PFSK-1 (cell line): ENCODE measurements at regions not wholly inside any gene's neighbourhood (a gene's known extent, or its start where the extent isn't known, plus 50 kb on each side); places are given as distances from the start of the nearest gene placed in this dataset.

ENCODE experiments used
- FOXP2 ChIP-seq: optimal IDR thresholded peaks from 2 replicates; pipeline ENCODE3; 2011; ENCODE audit warnings: borderline replicate concordance, control low read depth, inconsistent platforms; ENCODE audit not compliant: insufficient read depth; ENCODE audit errors: extremely low read length, extremely low read depth
- POLR2AphosphoS5 ChIP-seq: IDR thresholded peaks from 2 replicates; pipeline ENCODE4 v1.6.1; 2012; ENCODE audit warnings: low read depth, mild to moderate bottlenecking, control low read depth, low read length, moderate library complexity
- REST ChIP-seq, 2 experiments: IDR thresholded peaks; 2 replicates each; pipeline versions ENCODE4 v1.6.1 to v1.8.0; 2011 to 2012; ENCODE audit warnings: low read depth in 2 of 2, low read length in 2 of 2, control low read depth in 1 of 2, inconsistent platforms in 1 of 2, mild to moderate bottlenecking in 1 of 2, moderate library complexity in 1 of 2; ENCODE audit not compliant: insufficient read depth in 1 of 2
- SIN3A ChIP-seq: IDR thresholded peaks from 2 replicates; pipeline ENCODE4 v1.6.1; 2012; ENCODE audit warnings: mild to moderate bottlenecking, low read length, moderate library complexity, borderline replicate concordance; ENCODE audit not compliant: insufficient read depth
- TAF1 ChIP-seq: IDR thresholded peaks from 2 replicates; pipeline ENCODE4 v1.6.1; 2012; ENCODE audit warnings: low read length, control low read depth, borderline replicate concordance; ENCODE audit not compliant: insufficient read depth

DNA sequence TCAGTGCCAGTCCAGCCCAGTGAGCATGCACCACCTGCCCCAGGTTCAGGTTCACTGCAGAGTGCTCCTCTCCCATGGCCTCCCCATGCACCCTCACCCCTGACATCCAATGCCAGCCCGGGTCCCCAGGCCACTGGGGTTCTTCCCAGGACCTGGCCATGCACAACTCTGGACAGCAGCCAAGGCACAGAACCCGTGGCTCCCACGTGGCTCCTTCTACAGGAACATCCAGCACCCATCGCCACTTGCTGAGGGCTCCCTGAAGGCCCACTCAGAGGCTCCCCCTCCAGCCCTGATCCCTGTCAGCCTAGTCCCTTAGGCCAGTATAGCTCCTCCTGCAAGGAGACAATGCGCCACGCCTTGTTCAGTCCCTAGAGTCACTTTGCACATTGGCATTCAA is 110.8 kb downstream of the IRX2 start:
- TF ChIP-seq TAF1 (no peak), SIN3A (no peak), POLR2AphosphoS5 (no peak), REST (IDR thresholded peaks at IDR 0.05; ENCODE audit: insufficient read depth in 1 of 2, low read depth in 2 of 2, low read length in 2 of 2) (no peak), FOXP2 (no peak)
